ENCODE measurements at regions not wholly inside any gene's neighbourhood (a gene's known extent, or its start where the extent isn't known, plus 50 kb on each side); places are given as distances from the start of the nearest gene placed in this dataset.

DNA sequence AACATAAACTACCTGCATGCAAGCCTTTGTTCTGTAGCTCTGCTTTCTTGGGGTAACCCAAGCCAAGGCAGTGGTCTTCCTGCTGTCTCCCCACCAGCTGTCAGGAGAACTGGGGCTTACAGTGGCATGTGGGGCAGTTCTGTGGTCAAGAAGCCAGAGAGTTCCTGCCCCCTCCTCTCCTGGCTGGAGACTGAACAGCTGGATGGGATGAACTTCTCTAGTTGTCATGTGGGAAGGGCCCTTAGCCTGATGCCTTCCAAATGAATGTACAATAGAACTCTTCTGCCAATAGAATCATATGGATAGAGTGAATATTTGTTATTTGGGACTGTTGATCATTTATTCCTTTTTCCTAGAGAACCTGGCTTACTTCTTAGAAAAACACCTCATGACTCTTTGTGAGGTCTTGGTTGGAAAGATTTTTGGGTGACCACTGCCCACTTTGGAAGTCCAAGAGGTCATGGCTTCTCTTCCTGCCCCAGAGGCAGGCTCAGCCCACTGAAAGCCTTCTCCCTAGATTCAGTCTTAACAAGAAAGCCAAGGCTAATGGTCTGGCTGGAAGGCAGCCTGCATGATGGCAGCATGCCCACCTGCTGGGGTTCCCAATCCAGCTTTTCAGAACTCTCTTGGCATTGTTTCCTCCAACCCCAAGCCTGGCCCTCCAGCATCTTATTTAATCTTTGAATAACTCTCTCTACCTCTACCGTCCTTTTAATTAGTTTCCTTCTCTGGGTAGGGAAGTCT, 462.9 kb upstream of the PROK2 start:
- no peak for TF ChIP-seq MAX (IDR thresholded peaks at IDR 0.05; ENCODE audit: insufficient read depth, insufficient read length)
- TF ChIP-seq, protein P1, sequence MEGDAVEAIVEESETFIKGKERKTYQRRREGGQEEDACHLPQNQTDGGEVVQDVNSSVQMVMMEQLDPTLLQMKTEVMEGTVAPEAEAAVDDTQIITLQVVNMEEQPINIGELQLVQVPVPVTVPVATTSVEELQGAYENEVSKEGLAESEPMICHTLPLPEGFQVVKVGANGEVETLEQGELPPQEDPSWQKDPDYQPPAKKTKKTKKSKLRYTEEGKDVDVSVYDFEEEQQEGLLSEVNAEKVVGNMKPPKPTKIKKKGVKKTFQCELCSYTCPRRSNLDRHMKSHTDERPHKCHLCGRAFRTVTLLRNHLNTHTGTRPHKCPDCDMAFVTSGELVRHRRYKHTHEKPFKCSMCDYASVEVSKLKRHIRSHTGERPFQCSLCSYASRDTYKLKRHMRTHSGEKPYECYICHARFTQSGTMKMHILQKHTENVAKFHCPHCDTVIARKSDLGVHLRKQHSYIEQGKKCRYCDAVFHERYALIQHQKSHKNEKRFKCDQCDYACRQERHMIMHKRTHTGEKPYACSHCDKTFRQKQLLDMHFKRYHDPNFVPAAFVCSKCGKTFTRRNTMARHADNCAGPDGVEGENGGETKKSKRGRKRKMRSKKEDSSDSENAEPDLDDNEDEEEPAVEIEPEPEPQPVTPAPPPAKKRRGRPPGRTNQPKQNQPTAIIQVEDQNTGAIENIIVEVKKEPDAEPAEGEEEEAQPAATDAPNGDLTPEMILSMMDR (IDR thresholded peaks at IDR 0.05; ENCODE audit: extremely low read depth in 1 of 2, insufficient read depth in 1 of 2, low read depth in 1 of 2, low read length in 2 of 2): no peak
- TF ChIP-seq POLR2A (IDR thresholded peaks at IDR 0.05; ENCODE audit: low read depth, low read length): no peak
- no peak for TF ChIP-seq JUN (IDR thresholded peaks at IDR 0.05; ENCODE audit: borderline replicate concordance, insufficient read depth, insufficient read length, low read depth)
- no peak for TF ChIP-seq POLR2AphosphoS5 (IDR thresholded peaks at IDR 0.05; ENCODE audit: insufficient read depth, low read depth, low read length)

Measured in endothelial cell of umbilical vein (primary cell).